GM19452 (cell line): ENCODE measurements at regions not wholly inside any gene's neighbourhood (a gene's known extent, or its start where the extent isn't known, plus 50 kb on each side); places are given as distances from the start of the nearest gene placed in this dataset.

Experiments
- ATAC-seq: cut with Tn5 transposase; IDR thresholded peaks from one replicate; pipeline ENCODE4 v1.9.1; 2021; ENCODE audit not compliant: unreplicated experiment

DNA sequence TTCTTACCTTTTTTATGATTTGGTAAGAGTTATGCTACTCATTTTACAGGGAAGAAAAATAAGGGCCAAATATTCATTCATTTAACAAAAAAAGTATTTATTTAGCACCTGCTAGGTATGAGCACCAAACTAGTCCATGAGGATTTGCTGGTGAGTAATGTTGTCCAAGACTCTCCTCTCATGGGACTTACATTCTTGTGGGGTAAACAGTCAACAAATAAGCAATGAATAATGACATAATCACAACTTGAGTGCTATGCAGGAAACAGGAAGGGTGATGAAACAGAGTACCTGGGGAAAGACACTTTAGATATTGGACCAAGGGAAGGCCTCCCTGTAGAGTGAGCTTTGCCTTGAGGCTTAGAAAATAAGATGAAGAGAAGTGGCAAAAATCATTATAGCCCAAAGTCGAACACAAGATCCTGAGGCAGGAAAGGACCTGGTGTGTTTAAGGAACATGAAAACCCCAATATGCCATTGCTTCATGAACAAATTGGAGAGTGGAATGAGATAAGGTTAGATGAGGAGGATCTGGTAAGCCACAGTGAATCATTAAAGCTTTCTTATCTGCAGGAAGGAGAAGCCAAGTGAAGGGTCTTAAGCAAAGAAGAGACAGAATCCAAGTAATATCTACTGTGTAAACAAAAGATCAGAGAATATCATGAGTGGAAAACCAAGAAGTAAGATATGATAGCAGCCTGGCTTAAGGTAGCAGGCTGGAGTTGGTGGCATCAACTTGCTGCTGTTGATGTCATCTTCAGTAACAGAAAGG lies 294.5 kb upstream of the NBEA start:
- no peak for ATAC-seq

DNA sequence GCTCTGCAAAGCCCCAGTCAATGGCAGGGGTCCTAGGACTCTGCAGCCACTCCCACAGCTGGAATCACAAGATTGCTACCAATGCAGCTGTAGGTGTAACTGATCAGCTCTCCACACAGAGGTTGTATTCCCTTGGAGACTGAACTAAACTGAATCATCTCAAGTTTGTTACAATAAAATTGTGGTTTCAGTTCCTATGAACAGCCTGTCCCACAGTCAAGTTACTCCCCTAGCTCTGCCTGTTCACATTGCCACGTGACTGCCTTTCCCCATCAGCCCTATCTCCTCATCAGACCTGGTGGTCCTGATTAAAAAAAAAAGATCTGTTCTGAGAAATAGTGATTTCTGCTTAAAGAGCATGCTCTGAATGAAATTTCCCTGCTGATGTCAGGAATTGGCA lies 287.9 kb upstream of the NBEA start:
- ATAC-seq, result no peak

DNA sequence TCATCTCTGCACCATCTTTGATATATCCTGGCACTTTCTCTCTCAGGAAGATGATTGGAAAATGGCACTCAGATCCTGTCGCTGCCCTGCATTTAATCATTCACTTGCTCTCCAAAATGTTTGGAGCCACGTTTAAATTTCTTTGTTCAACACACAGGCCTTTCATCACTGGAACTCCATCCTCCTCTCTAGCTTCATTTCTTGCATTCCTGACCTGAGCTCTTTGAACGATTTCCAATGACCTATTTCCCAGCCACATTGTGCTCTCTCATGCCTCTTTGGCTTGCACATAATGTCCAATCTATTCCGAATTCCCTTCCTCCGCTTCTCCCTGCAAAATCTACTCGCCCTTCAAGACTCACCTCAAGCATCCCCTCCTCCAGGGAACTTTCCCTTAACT lies 287.4 kb upstream of the NBEA start:
- ATAC-seq, result no peak

DNA sequence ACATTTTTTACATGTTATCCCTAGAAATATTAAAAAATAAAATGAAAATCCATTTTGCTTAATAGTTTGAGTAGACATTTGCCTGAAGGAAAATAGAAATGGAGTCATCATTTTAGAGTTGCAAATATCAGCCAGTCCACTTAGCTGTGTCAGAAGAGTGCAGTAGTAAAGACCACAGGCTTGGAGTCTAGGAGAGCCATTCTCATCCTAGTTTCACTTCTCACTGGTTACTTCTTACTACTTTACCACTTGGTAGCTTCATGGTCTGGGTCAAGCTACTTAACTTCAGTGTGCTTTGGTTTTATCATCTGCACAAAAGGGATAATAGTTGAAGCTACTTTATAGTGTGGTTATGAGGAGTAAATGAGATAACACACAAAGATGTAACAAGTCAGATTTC lies 286.5 kb upstream of the NBEA start:
- ATAC-seq, result no peak

DNA sequence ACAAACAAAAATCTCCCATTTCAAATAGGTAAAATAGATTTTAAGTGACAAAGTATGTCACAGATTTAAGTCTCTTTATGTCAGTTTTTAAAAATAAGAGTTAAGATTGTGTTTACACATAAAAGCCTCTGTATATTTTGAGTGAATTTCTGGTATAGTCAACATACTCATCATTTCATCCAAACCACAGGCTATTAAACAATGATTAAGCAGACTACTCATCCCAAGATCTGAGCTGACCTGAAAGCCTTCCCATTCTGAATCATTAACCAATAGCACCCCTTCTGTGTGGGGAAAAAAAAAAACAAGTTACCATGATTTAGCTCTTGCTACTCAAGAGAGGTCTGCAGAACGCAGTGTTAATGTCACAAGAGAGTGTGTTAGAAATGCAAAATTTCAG lies 284.4 kb upstream of the NBEA start:
- ATAC-seq, result no peak

DNA sequence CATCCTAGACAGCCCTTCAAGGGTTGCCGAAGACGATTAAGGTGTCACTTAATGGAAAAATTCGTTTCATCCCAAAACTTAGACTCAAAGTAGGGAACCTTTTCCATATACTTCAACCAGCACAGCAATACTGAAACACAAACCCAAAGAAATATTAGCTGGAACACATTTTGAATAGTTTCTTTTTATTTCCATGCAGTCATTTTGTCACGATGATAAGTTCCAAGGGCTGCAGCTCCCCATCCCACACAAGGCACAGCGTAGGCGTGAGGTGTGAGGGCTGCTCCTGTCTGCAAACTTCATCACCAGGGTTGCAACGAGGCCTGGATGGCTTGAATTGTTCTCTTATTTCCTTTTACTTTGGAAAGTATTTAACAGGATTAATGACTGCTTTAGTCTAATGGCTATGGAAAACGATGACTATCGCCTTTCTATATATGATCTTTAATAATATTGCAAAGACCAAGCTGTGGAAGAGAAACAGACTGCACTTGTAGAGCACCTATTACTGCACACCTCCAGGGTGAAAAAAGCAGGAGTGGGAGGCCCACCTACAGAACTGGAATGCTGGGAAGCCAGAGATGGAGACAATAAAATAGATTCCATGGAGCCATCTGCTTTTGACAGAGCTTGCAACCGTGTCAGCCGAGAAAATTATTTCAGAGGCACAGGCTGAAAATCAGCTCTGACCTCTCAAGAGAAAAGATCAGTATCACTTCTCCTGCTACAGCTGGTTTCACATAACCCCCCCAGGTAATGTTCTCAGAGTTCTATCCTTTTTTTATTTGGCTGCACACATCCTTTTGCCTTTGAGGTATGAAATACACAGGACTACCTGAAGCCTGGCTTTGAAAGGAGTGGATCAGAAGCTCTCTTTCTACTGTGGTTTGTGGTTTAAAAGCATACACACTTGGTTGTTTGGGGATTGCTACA lies 274.5 kb upstream of the NBEA start:
- ATAC-seq, result no peak

DNA sequence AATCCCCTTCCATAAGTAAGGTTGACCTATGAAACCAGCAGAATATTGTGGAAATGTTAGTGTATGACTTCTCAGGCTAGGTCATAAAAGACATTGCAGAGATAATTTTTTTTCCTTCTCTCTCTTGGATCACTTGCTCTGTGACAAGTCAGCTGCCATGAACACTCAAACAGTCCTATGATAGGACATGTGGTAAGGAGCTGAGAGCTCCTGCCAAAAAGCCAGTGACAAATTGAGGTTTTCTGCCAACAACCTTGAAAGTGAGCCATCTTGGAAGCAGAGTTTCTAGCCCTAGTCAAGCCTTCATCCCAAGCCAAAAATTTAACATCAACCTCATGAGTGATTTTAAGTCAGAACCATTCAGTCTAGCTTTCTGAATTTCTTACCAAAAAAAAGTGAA lies 270.9 kb upstream of the NBEA start:
- no peak for ATAC-seq

DNA sequence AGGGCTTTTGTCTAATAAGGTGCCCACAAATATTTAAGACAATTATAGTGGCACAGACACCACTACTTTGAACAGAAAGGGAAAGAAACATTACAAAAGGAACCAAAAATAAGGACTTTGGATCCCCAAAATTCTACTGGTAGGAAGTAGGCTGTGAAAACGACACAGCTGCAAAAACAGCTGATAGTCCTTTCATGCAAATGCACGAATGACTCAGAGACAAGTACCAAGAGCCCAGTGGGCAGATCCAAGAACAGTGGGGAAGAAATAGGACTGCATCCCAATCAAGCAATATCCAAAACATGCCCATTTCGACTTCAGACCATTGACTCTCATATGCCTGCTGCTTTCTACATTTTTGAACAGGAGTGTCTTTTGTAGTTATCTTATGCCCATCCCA lies 269.4 kb upstream of the NBEA start:
- ATAC-seq, result no peak

DNA sequence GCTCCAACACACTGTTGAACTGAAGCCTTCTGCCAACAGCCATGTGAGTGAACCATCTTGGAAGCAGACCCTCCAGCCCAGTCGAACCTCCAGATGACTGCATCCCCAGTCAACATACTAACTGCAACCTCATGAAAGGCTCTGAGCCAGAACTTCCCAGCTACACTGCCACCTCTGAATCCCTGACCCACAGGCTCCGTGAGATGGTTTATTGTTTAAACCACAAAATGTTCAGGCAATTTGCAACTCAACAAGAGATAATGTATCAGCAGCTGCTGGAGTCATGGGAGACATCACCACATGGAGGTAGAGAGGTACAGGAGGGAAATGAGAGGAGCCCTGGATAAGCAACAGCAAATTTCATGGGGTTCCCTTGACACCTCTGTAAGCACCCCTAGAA lies 266.4 kb upstream of the NBEA start:
- ATAC-seq, result no peak

DNA sequence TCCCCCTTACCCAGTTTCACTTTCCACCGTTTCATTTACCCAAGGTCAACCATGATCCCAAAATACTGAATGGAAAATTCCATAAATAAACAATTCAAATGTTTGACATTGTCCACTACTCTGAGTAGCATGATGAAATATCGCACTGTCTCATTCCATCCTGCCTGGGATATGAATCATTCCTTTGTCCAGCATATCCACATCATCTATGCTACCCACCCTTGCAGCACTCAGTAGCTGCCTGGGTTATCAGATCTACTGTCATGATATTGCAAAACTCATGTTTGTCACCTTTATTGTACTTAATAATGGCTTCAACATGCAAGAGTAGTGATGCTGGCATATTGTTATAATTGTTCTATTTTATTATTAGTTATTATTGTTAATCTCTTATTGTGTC lies 263.9 kb upstream of the NBEA start:
- no peak for ATAC-seq

DNA sequence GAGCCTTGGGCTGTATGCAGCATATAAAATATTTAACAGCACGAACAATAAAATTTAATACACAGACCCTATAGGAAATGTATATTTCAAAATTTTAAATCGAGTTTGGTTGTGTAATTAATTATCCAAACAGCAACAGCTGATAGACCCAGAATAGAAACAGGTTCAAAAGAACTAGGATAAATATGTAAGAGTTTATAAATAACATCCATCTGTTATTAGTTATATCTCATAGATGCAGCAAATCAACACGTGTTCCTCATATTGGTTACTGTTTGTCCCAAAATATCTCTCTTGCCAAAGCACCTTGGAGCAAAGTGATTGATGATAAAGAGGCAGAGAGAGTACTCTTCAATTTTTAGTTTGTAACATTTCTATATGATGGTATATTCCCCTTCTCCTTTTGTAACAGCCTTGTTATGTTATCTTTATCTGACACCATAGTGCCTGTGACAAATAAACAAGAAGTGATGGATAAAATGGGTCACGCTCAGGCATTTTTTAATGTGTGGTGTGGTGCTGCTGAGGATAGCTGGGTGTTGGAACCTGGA lies 260.6 kb upstream of the NBEA start:
- ATAC-seq, result no peak

DNA sequence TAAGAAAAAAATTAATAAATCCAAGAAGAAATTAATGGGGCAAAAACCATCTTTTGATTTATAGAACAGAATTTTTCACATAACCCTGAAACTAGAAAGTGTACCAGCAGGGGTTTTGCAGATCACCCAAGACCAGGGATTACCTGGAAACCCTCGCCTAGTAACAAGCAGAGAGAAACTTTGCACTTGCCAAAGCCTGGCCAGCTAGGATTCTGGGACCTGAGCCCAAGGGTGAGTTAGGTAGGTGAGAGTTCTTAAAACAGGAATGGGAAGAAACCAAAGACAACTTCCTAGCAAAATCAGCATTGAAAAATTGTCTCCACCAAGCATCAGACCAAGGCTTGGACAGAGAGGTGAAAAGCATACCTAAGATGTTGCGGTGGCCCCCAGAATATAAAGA lies 247.0 kb upstream of the NBEA start:
- no peak for ATAC-seq

DNA sequence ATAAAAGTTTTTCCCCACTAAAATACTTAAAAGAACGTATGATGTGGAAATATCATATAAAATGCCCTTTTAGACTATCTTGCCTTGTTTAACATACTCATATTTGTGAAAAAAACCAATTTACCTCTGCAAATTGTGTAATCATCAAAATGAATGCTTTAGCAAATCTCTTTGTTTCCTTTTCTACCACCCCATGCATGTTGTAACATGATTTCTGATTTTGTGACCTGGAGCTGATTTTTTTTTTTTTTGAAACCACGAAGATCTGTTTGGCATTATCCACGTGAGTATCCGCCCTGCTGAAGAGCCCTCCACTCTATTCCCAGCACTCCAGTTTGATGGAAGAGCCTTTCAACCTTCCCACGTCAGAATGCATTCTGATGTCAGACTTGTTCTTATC lies 245.8 kb upstream of the NBEA start:
- no peak for ATAC-seq

DNA sequence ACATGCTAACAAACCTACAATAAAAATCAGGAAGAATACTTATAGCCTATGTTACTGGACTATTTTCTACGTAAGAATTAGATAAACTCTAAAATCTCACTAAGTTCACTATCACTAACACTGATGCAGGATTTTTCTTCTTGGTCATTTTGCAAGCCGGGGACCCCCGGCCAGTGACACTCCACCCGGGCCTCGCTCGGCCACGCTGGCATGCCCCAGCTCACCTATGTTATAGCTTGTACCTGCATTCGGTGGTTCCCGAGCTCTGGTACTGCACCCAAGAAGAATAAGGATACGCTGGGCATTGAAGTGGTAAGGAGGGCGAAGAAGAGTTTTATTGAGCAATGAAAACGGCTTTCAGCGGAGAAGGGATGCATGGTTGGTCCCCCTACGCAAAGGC lies 245.3 kb upstream of the NBEA start:
- no peak for ATAC-seq

DNA sequence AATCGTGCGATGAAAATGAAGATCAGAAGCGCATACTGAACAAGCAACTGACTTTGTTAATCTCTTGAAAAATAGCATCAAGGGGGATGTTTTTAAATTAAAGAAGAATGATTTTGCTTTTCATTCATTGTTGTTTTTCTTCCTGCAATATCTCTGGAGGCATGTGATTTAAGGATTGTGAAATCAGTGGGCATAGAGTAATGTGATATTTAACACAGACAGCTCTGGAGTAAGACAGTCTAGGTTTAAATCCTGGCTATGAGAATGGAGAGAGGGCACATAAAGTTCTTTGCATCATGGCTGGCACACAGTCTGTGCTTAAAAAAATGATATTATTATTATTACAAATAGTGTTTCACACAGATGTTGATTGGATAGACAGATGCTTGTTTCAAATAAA lies 243.1 kb upstream of the NBEA start:
- ATAC-seq, result no peak

DNA sequence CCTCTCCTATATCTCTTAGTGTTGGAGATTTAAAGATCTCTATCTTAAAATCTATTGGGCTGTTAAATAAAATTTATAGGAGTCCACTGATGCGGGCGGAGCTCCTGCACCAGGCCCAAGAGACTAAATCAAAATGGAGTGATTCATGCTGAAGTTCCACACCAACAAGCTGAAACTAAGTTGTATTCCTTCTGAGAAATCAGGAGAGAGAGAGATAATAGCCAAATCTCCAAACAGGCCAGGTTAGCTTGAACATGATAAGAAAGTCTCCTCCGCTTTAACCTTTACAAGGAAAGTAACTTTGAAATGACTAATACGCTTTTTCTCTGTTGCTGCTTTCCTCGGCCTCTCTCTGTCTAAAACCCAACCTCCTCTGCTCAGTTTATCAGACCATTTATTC lies 241.9 kb upstream of the NBEA start:
- no peak for ATAC-seq

DNA sequence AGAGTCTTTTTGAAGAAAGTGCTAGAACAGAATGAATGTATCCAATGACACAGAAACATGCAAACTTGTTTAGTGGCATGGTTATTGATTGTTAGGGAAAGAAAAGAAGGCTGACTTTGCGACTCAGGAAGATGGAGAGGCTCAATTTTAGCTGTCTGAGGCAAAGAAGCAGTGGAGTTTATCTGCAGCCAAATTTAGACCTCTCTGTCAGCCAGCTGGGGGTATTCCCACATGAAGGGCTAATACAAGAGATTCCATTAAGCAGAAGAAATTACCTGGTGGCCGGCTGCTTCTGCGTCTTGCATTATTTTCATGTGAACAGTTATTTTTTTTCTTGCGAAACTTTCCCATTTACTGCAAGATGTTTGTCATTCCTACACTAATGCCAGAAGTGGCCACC lies 240.2 kb upstream of the NBEA start:
- no peak for ATAC-seq

DNA sequence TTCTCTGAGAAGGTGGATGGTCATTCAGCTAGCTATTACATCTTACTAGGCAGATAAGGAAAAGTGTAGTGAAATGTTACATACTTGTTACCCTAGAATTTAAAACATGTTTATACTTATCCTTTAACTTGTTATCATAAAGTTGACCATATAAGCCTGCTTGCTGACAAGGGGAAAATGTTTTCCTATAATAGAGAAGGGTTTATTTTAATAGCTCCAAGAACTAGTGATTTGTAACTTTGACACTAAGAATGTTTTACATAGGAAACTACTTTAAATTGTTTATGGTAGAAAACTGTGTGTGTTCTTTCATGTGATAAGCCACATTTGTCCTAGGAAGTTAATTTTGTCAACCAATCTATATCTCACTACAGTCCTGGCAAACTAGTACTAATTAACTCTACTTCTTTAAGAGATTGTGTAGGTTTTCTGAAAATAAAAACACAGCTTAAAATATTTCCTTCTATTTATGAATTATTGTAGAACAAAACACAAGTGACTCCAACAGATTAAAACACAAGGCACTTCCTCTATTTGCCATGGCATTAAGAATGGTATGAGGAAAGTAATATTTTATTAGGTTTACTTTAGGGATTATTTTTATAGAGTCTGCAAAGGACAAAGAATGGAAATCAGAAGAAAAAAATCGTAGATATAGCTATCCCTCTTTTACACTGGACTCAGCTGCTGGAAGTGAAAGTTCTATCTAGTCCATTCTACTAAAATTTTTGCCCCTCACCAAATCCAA lies 233.3 kb upstream of the NBEA start:
- no peak for ATAC-seq

DNA sequence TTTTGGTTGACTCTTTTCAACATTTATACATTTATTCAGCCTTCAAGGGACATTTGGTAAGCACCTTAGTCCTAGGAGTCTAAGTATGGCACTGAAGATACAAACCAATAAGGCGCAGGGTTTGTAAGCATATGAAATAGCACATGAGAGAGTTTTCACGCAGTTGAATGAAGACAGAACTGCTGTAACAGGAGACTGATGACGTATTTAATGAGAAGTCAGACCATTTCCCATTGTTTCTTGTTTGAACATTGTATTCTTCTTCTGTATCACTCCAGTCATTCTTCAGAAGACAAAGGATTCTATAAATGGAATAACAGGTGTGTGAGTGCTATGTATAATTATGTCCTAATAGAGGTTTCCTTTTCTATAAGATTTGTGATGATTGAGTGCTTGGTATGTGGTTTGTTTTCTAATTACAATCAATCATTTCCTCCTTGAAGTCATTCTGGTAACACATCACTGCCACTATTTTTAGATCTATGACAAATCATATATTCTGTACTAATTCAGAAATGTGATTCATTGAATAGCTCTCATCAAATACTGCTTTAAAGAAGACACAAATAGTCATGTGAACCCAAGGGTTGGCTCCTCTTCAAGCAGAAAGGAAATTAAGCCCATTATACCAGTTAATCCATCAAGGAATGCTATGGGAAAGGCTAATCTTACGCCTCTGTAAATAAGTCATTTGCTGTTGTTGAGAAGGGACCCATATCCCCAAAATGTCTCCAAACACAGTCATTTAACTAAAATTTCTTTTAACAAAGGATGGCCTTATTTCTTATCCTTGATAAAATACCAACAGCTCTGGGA lies 222.8 kb upstream of the NBEA start:
- ATAC-seq, result no peak

DNA sequence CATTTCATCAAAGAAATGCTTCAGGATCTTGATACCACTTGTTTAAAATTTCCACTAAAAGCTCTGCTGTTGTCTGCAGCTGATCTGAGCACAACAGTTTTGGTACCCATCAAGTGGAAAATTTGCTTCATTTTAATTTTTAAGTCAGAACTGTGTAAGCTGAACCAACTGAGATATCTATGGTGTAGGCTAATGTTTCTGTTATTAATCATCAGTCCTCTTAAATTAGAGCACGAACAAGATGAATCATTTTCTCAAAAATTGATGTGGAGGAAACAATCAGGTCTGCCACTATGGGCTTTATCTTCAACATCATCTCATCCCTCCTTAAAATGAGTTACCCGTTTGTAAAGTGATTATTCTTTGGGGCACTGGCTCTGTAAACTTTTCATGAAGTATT lies 221.5 kb upstream of the NBEA start:
- no peak for ATAC-seq
